A549 (cell line): ENCODE measurements at regions not wholly inside any gene's neighbourhood (a gene's known extent, or its start where the extent isn't known, plus 50 kb on each side); places are given as distances from the start of the nearest gene placed in this dataset.

ENCODE experiments used
- ATAC-seq, 2 experiments: fragments of 200-7000 bp in 1 of 2; fragments of >200 bp in 1 of 2; cut with Nextera tagmentation in 1 of 2; cut with Tn5 transposase in 1 of 2; 3 replicates each; pipeline versions ENCODE4 v1.8.0 to v1.9.1; 2018 to 2020; ENCODE audit warnings: mild to moderate bottlenecking in 1 of 2, moderate library complexity in 1 of 2
- CTCF ChIA-PET: fragments of 300-600 bp; sonication (Branson Sonifier 250); formaldehyde crosslinking; extraction: SDS; loops from one replicate; lab custom pipeline; 2021; ENCODE audit warnings: antibody characterized with exemption, inconsistent platforms; lab: Yijun Ruan, JAX
- POLR2A ChIA-PET: fragments of 350-600 bp; formaldehyde crosslinking; extraction: SDS; loops from one replicate; lab custom pipeline; 2021; ENCODE audit warnings: antibody characterized with exemption, inconsistent platforms; lab: Yijun Ruan, JAX
- DNase-seq, 2 experiments: peaks; one replicate each; pipeline versions ENCODE4 v3.0.0 to v3.0.0-alpha.2; 2011 to 2016; ENCODE audit warnings: low read depth in 1 of 2, low spot score in 1 of 2
- FAIRE-seq: peaks from 2 replicates; lab custom pipeline; 2011; peaks lifted over from hg19 to GRCh38; lab: Jason Lieb, UNC
- H3K27ac ChIP-seq, 2 experiments: fragments of >200 bp; sonication (Bioruptor Twin); formaldehyde crosslinking; 3 replicates each; pipeline ENCODE4 v1.5.1; 2016 to 2017
- H3K4me1 ChIP-seq: fragments of >200 bp; sonication (Bioruptor Twin); formaldehyde crosslinking; 3 replicates; pipeline ENCODE4 v1.6.1; 2016
- H3K4me2 ChIP-seq: fragments of >200 bp; sonication (Bioruptor Twin); formaldehyde crosslinking; 3 replicates; pipeline ENCODE4 v1.6.1; 2016
- H3K4me3 ChIP-seq: fragments of >200 bp; sonication (Bioruptor Twin); formaldehyde crosslinking; 3 replicates; pipeline ENCODE4 v1.5.1; 2016
- H3K9me3 ChIP-seq: fragments of >200 bp; sonication (Bioruptor Twin); formaldehyde crosslinking; 3 replicates; pipeline ENCODE4 v1.6.1; 2016
- CEBPB ChIP-seq, 2 experiments: fragments of >200 bp in 1 of 2; sonication (Bioruptor Twin) in 1 of 2; formaldehyde crosslinking in 1 of 2; IDR thresholded peaks; 2 replicates each; pipeline ENCODE4 v1.6.1; 2012 to 2016
- CTCF ChIP-seq: fragments of >200 bp; sonication (Bioruptor Twin); formaldehyde crosslinking; IDR thresholded peaks from 3 replicates; pipeline ENCODE4 v1.5.1; 2016
- EHF ChIP-seq: fragments of 250-450 bp; sonication (Bioruptor Pico); IDR thresholded peaks from 2 replicates; pipeline ENCODE4 v1.5.0; 2020; ENCODE audit warnings: mild to moderate bottlenecking
- ELK1 ChIP-seq: fragments of 150-350 bp; IDR thresholded peaks from 2 replicates; pipeline ENCODE4 v1.6.1; 2014; ENCODE audit warnings: low read depth, mild to moderate bottlenecking, low read length
- EP300 ChIP-seq, 2 experiments: fragments of >200 bp; sonication (Bioruptor Twin); formaldehyde crosslinking; IDR thresholded peaks; 2 replicates in 1 of 2; 3 replicates in 1 of 2; pipeline ENCODE4 v1.6.1; 2016 to 2017
- ESRRA ChIP-seq: fragments of 150-350 bp; IDR thresholded peaks from 2 replicates; pipeline ENCODE4 v1.6.1; 2014; ENCODE audit warnings: mild to moderate bottlenecking, low read length, borderline replicate concordance
- FOSB ChIP-seq: fragments of 250-450 bp; sonication (Bioruptor Pico); IDR thresholded peaks from 2 replicates; pipeline ENCODE4 v1.5.0; 2020; ENCODE audit warnings: mild to moderate bottlenecking, moderate library complexity
- FOSL2 ChIP-seq, 2 experiments: fragments of 450-650 bp in 1 of 2; fragments of >200 bp in 1 of 2; sonication (Bioruptor Twin) in 1 of 2; formaldehyde crosslinking; IDR thresholded peaks; 2 replicates each; pipeline versions ENCODE4 v1.5.0 to v1.6.1; 2016 to 2020; ENCODE audit warnings: mild to moderate bottlenecking in 1 of 2, moderate library complexity in 1 of 2
- FOXS1 ChIP-seq: fragments of 250-450 bp; sonication (Bioruptor Pico); IDR thresholded peaks from 2 replicates; pipeline ENCODE4 v1.5.0; 2020; ENCODE audit warnings: mild to moderate bottlenecking, moderate library complexity
- GATA3 ChIP-seq: IDR thresholded peaks from 2 replicates; pipeline ENCODE4 v1.6.1; 2012; ENCODE audit warnings: borderline replicate concordance
- HDAC2 ChIP-seq: fragments of 200-600 bp; sonication (generic); IDR thresholded peaks from 2 replicates; pipeline ENCODE4 v1.6.1; 2016
- HOXA7 ChIP-seq: fragments of 250-450 bp; sonication (Bioruptor Pico); IDR thresholded peaks from 2 replicates; pipeline ENCODE4 v1.5.0; 2020; ENCODE audit warnings: mild to moderate bottlenecking, moderate library complexity
- HOXB13 ChIP-seq: fragments of 250-450 bp; sonication (Bioruptor Pico); IDR thresholded peaks from 2 replicates; pipeline ENCODE4 v1.5.0; 2020; ENCODE audit warnings: low read depth, mild to moderate bottlenecking, moderate library complexity
- HOXB5 ChIP-seq: fragments of 250-450 bp; sonication (Bioruptor Pico); IDR thresholded peaks from 2 replicates; pipeline ENCODE4 v1.5.0; 2020; ENCODE audit warnings: mild to moderate bottlenecking, moderate library complexity
- JUN ChIP-seq, 2 experiments: fragments of >200 bp; sonication (Bioruptor Twin); formaldehyde crosslinking; IDR thresholded peaks; 2 replicates in 1 of 2; 3 replicates in 1 of 2; pipeline ENCODE4 v1.6.1; 2016 to 2017
- KDM5A ChIP-seq: fragments of 200-600 bp; sonication (generic); IDR thresholded peaks from 2 replicates; pipeline ENCODE4 v1.6.1; 2016; ENCODE audit warnings: antibody characterized with exemption, mild to moderate bottlenecking
- MYC ChIP-seq: IDR thresholded peaks from 2 replicates; pipeline ENCODE4 v1.6.1; 2012; ENCODE audit warnings: mild to moderate bottlenecking, inconsistent platforms, low read length, improper control_type of control experiment, borderline replicate concordance
- NPAS2 ChIP-seq: fragments of 250-450 bp; sonication (Bioruptor Pico); IDR thresholded peaks from 2 replicates; pipeline ENCODE4 v1.8.0; 2022; ENCODE audit warnings: mild to moderate bottlenecking, moderate library complexity, borderline replicate concordance
- PBX3 ChIP-seq: IDR thresholded peaks from 2 replicates; pipeline ENCODE4 v1.6.1; 2012
- PHF8 ChIP-seq: fragments of 200-600 bp; sonication (generic); IDR thresholded peaks from 2 replicates; pipeline ENCODE4 v1.6.1; 2016; ENCODE audit warnings: low read depth, mild to moderate bottlenecking, antibody characterized with exemption, moderate library complexity, borderline replicate concordance
- POLR2AphosphoS2 ChIP-seq: conservative IDR thresholded peaks from 2 replicates; pipeline ENCODE4 v1.6.1; 2012; ENCODE audit warnings: low read length, improper control_type of control experiment, inconsistent platforms
- RAD21 ChIP-seq, 2 experiments: fragments of >200 bp in 1 of 2; sonication (Bioruptor Twin) in 1 of 2; formaldehyde crosslinking in 1 of 2; IDR thresholded peaks in 1 of 2; conservative IDR thresholded peaks in 1 of 2; 2 replicates in 1 of 2; 3 replicates in 1 of 2; pipeline ENCODE4 v1.6.1; 2012 to 2018; ENCODE audit warnings: inconsistent platforms in 1 of 2
- RARB ChIP-seq: fragments of 250-450 bp; sonication (Bioruptor Pico); IDR thresholded peaks from 2 replicates; pipeline ENCODE4 v1.8.0; 2021; ENCODE audit warnings: mild to moderate bottlenecking, moderate library complexity
- RFX5 ChIP-seq: fragments of 450-650 bp; IDR thresholded peaks from 2 replicates; pipeline ENCODE4 v1.7.1; 2014; ENCODE audit warnings: antibody characterized with exemption, mild to moderate bottlenecking, moderate library complexity
- TFCP2L1 ChIP-seq: fragments of 250-450 bp; sonication (Bioruptor Pico); IDR thresholded peaks from 2 replicates; pipeline ENCODE4 v1.5.0; 2021; ENCODE audit warnings: mild to moderate bottlenecking
- ZC3H11A ChIP-seq: fragments of 450-650 bp; IDR thresholded peaks from 2 replicates; pipeline ENCODE4 v1.6.1; 2014; ENCODE audit warnings: antibody characterized with exemption, mild to moderate bottlenecking
- ZSCAN20 ChIP-seq: fragments of 250-450 bp; sonication (Bioruptor Pico); IDR thresholded peaks from 2 replicates; pipeline ENCODE4 v1.8.0; 2022; ENCODE audit warnings: mild to moderate bottlenecking, moderate library complexity
- WGBS: methylation state at CpG from one replicate; pipeline ENCODE4 v1.1.6; 2017; ENCODE audit errors: missing lambda C conversion rate; 5-methylcytosine and 5-hydroxymethylcytosine counted together
- TF ChIP-seq, protein P1 (sequence below): IDR thresholded peaks from 2 replicates; pipeline ENCODE4 v1.6.1; 2012
- TF ChIP-seq, protein P2 (sequence below): fragments of 250-450 bp; sonication (Bioruptor Pico); IDR thresholded peaks from 2 replicates; pipeline ENCODE4 v1.5.0; 2020; ENCODE audit warnings: low read depth, mild to moderate bottlenecking, moderate library complexity
- TF ChIP-seq, protein P3 (sequence below): fragments of 450-650 bp; IDR thresholded peaks from 2 replicates; pipeline ENCODE4 v1.6.1; 2014; ENCODE audit warnings: antibody characterized with exemption

DNA sequence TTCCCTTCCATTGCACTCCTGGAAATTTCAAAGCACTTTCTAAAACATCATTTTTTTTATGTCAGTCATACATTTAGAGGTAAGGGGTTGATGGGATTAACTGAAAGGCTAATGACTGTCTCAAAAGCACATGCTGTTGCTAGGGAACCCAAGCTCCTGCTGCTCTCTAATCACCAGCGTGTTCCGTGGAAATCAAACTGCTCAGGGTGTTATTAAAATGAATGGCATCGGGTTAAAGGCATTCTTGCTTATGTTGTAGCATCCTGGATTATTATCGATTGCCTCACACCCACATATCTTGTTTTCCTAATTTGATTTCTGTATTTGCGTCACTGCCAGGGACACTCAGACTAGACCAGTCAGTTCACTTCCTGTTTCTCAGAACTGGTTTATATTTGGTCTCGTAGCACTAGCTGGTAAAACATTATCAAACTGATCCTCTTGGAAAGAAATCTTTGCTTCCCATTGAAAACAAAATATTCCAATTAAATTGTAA, 216.5 kb upstream of the MKLN1 start:
- TF ChIP-seq FOSL2 (IDR thresholded peaks at IDR 0.05) (no peak), FOSL2 (CRISPR knock-in tag; IDR thresholded peaks at IDR 0.05) (peak; percentile 73), HDAC2 (no peak), HOXA7 (CRISPR knock-in tag) (no peak), NPAS2 (no peak), ESRRA (no peak), JUN (IDR thresholded peaks at IDR 0.05) (peak; percentile 66 to 81; a peak in 2 of 5 replicates), ZC3H11A (no peak), EP300 (IDR thresholded peaks at IDR 0.05) (peak; percentile 40 to 74; a peak in 3 of 5 replicates), POLR2AphosphoS2 (no peak), CEBPB (IDR thresholded peaks at IDR 0.05) (peak; percentile 54 to 89), PHF8 (no peak), GATA3 (peak; percentile 67), ELK1 (no peak), EHF (CRISPR knock-in tag) (no peak), RFX5 (peak; percentile 59), MYC (0 out of 2 replicates have a peak, but pooled peaks have one; percentile 34), RAD21 (conservative IDR thresholded peaks at IDR 0.05 in 1 of 2, IDR thresholded peaks at IDR 0.05 in 1 of 2) (0 out of 5 replicates have a peak, but pooled peaks of 1 of the 2 experiments have one; percentile 20), RARB (CRISPR knock-in tag) (no peak)
- TF ChIP-seq, protein P1, sequence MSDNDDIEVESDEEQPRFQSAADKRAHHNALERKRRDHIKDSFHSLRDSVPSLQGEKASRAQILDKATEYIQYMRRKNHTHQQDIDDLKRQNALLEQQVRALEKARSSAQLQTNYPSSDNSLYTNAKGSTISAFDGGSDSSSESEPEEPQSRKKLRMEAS = peak; percentile 67
- TF ChIP-seq, protein P2, sequence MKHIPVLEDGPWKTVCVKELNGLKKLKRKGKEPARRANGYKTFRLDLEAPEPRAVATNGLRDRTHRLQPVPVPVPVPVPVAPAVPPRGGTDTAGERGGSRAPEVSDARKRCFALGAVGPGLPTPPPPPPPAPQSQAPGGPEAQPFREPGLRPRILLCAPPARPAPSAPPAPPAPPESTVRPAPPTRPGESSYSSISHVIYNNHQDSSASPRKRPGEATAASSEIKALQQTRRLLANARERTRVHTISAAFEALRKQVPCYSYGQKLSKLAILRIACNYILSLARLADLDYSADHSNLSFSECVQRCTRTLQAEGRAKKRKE = 0 out of 2 replicates have a peak, but pooled peaks have one; percentile 65
- TF ChIP-seq, protein P3, sequence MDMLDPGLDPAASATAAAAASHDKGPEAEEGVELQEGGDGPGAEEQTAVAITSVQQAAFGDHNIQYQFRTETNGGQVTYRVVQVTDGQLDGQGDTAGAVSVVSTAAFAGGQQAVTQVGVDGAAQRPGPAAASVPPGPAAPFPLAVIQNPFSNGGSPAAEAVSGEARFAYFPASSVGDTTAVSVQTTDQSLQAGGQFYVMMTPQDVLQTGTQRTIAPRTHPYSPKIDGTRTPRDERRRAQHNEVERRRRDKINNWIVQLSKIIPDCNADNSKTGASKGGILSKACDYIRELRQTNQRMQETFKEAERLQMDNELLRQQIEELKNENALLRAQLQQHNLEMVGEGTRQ = no peak
- TF ChIP-seq, all 56 proteins: peak for 10
- ChIA-PET POLR2A (interaction anchor here (1.6 to 3.4 kb wide), 4 partner anchors 11 to 78 kb away, joined by 3 to 52 read pairs (median 17); no protein-coding TSS in a partner anchor), CTCF (interaction anchor here (1.8 kb wide), 1 partner anchor 10 kb away, joined by 4 read pairs; no protein-coding TSS in a partner anchor)
- Histone ChIP-seq H3K9me3 (no peaks in the 10 kb centered on the region), H3K27ac (peak overlapping the region; percentile 98 to 99), H3K4me3 (peak overlapping the region; percentile 78), H3K4me1 (peaks cover 15% of the 10 kb centered on the region), H3K4me2 (peak overlapping the region; percentile 98)
- FAIRE-seq (peak; percentile 28), DNase-seq (peak; percentile 55 to 90), ATAC-seq (peak in 1 of 2 experiments; percentile 32; a peak in 3 of 6 replicates)
- whole genome bisulfite sequencing = under 1% methylated on average over 6 of the region's 6 CpGs

DNA sequence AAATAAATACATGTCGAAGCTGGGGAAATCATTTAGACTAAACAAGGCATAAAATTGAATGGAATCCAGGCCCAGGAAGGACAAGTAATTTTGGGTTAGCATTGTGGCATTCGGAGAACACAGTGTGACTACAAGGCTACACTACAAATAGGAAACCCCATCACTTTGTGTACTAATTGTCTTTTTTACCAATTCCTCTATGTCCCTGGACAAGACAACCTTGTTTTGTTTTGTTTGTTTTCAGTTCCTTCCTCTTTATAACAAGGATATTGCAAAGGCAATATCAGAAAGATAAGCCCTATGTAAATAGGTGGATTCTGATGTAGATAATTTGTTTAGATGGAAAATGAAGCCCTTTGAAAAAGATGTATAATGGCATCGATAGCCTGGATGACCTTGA, 215.9 kb upstream of the MKLN1 start:
- TF ChIP-seq FOSB (CRISPR knock-in tag) (peak; percentile 79; the same call in 1 of the 2 replicates), FOXS1 (CRISPR knock-in tag) (peak; percentile 47; the same call in 1 of the 2 replicates), HOXA7 (CRISPR knock-in tag) (0 out of 2 replicates have a peak, but pooled peaks have one; percentile 32), TFCP2L1 (CRISPR knock-in tag) (0 out of 2 replicates have a peak, but pooled peaks have one; percentile 17), PBX3 (no peak), HOXB5 (0 out of 2 replicates have a peak, but pooled peaks have one; percentile 18), RFX5 (no peak), ZSCAN20 (CRISPR knock-in tag) (0 out of 2 replicates have a peak, but pooled peaks have one; percentile 31), CTCF (no peak), HDAC2 (no peak), HOXB13 (0 out of 2 replicates have a peak, but pooled peaks have one; percentile 27), KDM5A (no peak)

More for the DNA sequence above, 215.9 kb upstream of the MKLN1 start:
- ChIA-PET CTCF (interaction anchor here (1.8 kb wide), 1 partner anchor 10 kb away, joined by 4 read pairs; no protein-coding TSS in a partner anchor), POLR2A (interaction anchor here (1.6 to 3.4 kb wide), 4 partner anchors 11 to 78 kb away, joined by 3 to 52 read pairs (median 17); no protein-coding TSS in a partner anchor)
- ATAC-seq (no peak), FAIRE-seq (no peak), DNase-seq (no peak)
- Histone ChIP-seq H3K4me1 (peaks cover 15% of the 10 kb centered on the region), H3K9me3 (no peaks in the 10 kb centered on the region), H3K4me2 (peak overlapping the region; percentile 98), H3K27ac (peak overlapping the region; percentile 98 to 99), H3K4me3 (peak overlapping the region; percentile 78)
- 13% methylated on average over 3 of the region's 3 CpGs for WGBS
